Skeletal muscle tissue (tissue), 3 donors: ENCODE measurements at regions not wholly inside any gene's neighbourhood (a gene's known extent, or its start where the extent isn't known, plus 50 kb on each side); places are given as distances from the start of the nearest gene placed in this dataset.

Experiments
- H3K27ac ChIP-seq: one replicate; pipeline ENCODE4 v1.7.0; 2013; ENCODE audit warnings: mild to moderate bottlenecking, low read depth, low read length, inconsistent platforms
- H3K27me3 ChIP-seq, 3 donors: one replicate each; pipeline ENCODE4 v1.7.0; 2013; ENCODE audit warnings: low read length in 3 of 3; ENCODE audit not compliant: control insufficient read depth in 3 of 3, insufficient read depth in 3 of 3
- H3K36me3 ChIP-seq, 3 donors: one replicate each; pipeline ENCODE4 v1.7.0; 2013; ENCODE audit warnings: low read length in 3 of 3; ENCODE audit not compliant: control insufficient read depth in 3 of 3, insufficient read depth in 3 of 3
- H3K4me1 ChIP-seq, 3 donors: one replicate each; pipeline ENCODE4 v1.7.0; 2013; ENCODE audit warnings: low read length in 3 of 3, mild to moderate bottlenecking in 3 of 3; ENCODE audit not compliant: control insufficient read depth in 3 of 3, insufficient read depth in 3 of 3
- H3K4me3 ChIP-seq, 3 donors: one replicate each; pipeline ENCODE4 v1.7.0; 2013; ENCODE audit warnings: low read length in 3 of 3
- H3K9ac ChIP-seq, 3 donors: one replicate each; pipeline ENCODE4 v1.7.0; 2013; ENCODE audit warnings: low read length in 3 of 3, mild to moderate bottlenecking in 3 of 3, moderate library complexity in 2 of 3, low read depth in 1 of 3
- H3K9me3 ChIP-seq, 3 donors: one replicate each; pipeline ENCODE4 v1.7.0; 2013; ENCODE audit warnings: low read length in 3 of 3; ENCODE audit not compliant: control insufficient read depth in 3 of 3
- donor health status: Osteomylitis.

DNA sequence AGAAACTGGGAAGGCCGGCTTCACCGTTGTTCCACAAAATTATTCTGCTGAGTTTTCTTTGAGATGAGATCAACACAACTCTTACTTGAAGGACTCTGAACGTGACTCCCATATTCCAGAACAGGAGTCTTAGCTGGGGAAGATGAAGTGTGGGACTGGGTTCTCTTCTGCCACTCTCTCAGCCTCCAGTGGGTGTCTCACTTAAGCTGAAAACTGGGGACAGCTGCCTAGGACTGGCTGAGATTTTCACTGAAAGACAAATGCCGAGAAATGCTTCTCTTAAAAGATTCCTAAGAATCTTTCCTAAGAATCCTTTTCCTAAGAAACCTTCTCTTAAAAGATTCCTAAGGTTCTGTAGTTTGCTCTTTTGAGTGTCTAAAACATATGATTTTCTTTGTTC is 156.6 kb upstream of the LHCGR start:
- Histone ChIP-seq H3K36me3 (no peaks in the 10 kb centered on the region), H3K27ac (no peak overlapping the region), H3K27me3 (no peaks in the 10 kb centered on the region), H3K9me3 (no peaks in the 10 kb centered on the region), H3K9ac (no peak overlapping the region), H3K4me1 (no peaks in the 10 kb centered on the region), H3K4me3 (no peak overlapping the region)

GRCh38 chr2:48910961-48911360 is 155.4 kb upstream of the LHCGR start:
- no peaks in the 10 kb centered on the region for H3K9me3 ChIP-seq
- H3K4me1 ChIP-seq: no peaks in the 10 kb centered on the region
- no peak overlapping the region for H3K9ac ChIP-seq
- no peak overlapping the region for H3K27ac ChIP-seq
- H3K36me3 ChIP-seq: no peaks in the 10 kb centered on the region
- H3K4me3 ChIP-seq: no peak overlapping the region
- no peaks in the 10 kb centered on the region for H3K27me3 ChIP-seq

GRCh38 chr2:48906633-48907032 is 151.1 kb upstream of the LHCGR start:
- Histone ChIP-seq H3K27ac (peak overlapping the region; percentile 23), H3K9me3 (no peaks in the 10 kb centered on the region)

DNA sequence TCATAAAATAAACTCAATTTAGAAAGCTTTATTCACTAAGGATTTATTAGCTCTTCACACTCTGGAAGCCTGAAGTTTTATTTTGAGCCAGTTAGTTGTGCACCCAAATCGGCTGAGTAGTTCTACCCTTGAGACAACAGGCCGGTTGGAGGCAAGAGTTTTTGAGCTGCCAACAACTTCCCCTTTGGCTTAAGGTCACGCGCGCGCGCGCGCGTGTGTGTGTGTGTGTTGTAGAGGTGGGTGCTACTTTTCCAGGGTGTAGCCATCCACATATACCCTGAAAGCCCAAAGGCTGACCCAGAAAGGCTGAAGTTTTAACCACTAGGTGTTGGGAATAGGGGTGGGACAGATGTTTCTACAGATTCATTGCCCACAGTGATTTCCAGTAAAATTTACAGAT is 150.2 kb upstream of the LHCGR start:
- Histone ChIP-seq H3K27ac (no peak overlapping the region), H3K9me3 (no peaks in the 10 kb centered on the region), H3K27me3 (no peaks in the 10 kb centered on the region), H3K4me3 (no peak overlapping the region), H3K4me1 (no peaks in the 10 kb centered on the region), H3K36me3 (no peaks in the 10 kb centered on the region), H3K9ac (no peak overlapping the region)

More at GRCh38 chr2:48906633-48907032, 151.1 kb upstream of the LHCGR start:
- Histone ChIP-seq H3K4me3 (no peak overlapping the region), H3K4me1 (no peaks in the 10 kb centered on the region), H3K9ac (no peak overlapping the region), H3K36me3 (no peaks in the 10 kb centered on the region), H3K27me3 (no peaks in the 10 kb centered on the region)

GRCh38 chr2:48902521-48902920 is 147.0 kb upstream of the LHCGR start:
- Histone ChIP-seq H3K9me3 (no peaks in the 10 kb centered on the region), H3K9ac (no peak overlapping the region), H3K4me3 (no peak overlapping the region), H3K27ac (no peak overlapping the region), H3K36me3 (no peaks in the 10 kb centered on the region), H3K27me3 (no peaks in the 10 kb centered on the region), H3K4me1 (no peaks in the 10 kb centered on the region)

- Histone ChIP-seq H3K27me3 (no peaks in the 10 kb centered on the region), H3K9me3 (no peaks in the 10 kb centered on the region), H3K36me3 (no peaks in the 10 kb centered on the region), H3K9ac (no peak overlapping the region), H3K27ac (no peak overlapping the region), H3K4me1 (no peaks in the 10 kb centered on the region), H3K4me3 (no peak overlapping the region)
Observed at GRCh38 chr2:48901416-48901815, 145.9 kb upstream of the LHCGR start.

DNA sequence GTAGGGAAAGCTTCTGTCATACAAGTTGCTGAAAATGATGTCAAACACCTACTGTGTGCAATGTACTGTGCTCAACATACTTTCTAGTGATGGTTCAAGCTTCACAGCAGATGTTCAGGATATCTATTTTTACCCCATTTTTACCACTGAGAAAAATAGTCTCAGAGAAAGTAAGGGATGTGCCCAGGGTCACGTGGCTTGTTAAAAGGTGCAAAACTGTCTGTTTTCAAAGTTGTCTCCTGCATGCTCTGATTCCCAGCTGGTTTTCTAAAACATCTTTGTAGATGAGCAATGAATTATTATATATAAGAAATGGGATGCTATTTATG is 145.5 kb upstream of the LHCGR start:
- no peak overlapping the region for H3K27ac ChIP-seq
- no peaks in the 10 kb centered on the region for H3K27me3 ChIP-seq
- no peaks in the 10 kb centered on the region for H3K36me3 ChIP-seq
- no peaks in the 10 kb centered on the region for H3K9me3 ChIP-seq
- no peak overlapping the region for H3K9ac ChIP-seq
- no peak overlapping the region for H3K4me3 ChIP-seq
- H3K4me1 ChIP-seq: no peaks in the 10 kb centered on the region

DNA sequence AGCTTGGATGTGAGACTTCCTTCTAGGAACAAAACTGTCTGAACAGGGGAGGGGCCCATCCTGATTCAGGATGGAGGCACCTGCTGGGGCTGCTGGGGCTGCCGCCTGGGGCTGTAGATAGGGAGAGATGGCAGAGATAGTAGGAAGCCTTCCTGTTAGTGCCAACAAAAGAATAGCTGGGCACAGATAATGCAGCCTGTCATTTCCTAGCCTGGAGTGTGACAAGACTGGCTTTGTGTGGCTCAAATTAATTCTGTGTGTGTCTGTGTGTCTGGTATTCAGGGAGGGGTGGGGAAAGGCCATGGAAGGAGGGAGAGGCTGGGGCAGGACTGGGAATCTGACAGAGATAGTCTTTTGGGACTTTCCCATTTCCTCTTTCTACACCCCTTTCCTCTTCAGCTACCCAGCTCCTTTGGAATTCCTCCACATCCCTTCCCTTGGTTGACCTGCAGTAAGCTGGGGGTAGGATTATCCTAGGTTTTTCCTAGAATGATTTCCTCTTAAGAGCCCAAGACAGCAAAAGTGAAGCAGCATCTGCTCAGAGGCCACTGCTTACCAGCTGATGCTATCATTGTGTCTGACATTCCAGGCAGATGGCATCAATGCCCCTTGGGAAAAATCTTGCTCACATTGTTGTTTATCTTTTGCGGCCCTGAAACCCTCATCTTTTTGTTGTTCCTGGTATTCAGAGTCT is 144.9 kb upstream of the LHCGR start:
- Histone ChIP-seq H3K9me3 (no peaks in the 10 kb centered on the region), H3K4me3 (no peak overlapping the region)

GRCh38 chr2:48896870-48897269 is 141.3 kb upstream of the LHCGR start:
- Histone ChIP-seq H3K4me3 (no peak overlapping the region), H3K9ac (no peak overlapping the region), H3K36me3 (no peaks in the 10 kb centered on the region), H3K9me3 (no peaks in the 10 kb centered on the region), H3K27me3 (no peaks in the 10 kb centered on the region), H3K4me1 (no peaks in the 10 kb centered on the region), H3K27ac (no peak overlapping the region)

More for the DNA sequence above, 144.9 kb upstream of the LHCGR start:
- H3K4me1 ChIP-seq: no peaks in the 10 kb centered on the region
- H3K27me3 ChIP-seq: no peaks in the 10 kb centered on the region
- no peak overlapping the region for H3K9ac ChIP-seq
- no peak overlapping the region for H3K27ac ChIP-seq
- no peaks in the 10 kb centered on the region for H3K36me3 ChIP-seq

- Histone ChIP-seq H3K27me3 (no peaks in the 10 kb centered on the region), H3K4me3 (no peak overlapping the region), H3K27ac (no peak overlapping the region), H3K9ac (no peak overlapping the region), H3K36me3 (no peaks in the 10 kb centered on the region), H3K9me3 (no peaks in the 10 kb centered on the region), H3K4me1 (no peaks in the 10 kb centered on the region)
Observed at GRCh38 chr2:48890454-48891131, 135.1 kb upstream of the LHCGR start.
